Dedifferentiated amniotic fluid mesenchymal stem cell (primary cell): ENCODE measurements at regions not wholly inside any gene's neighbourhood (a gene's known extent, or its start where the extent isn't known, plus 50 kb on each side); places are given as distances from the start of the nearest gene placed in this dataset.

Source experiments
- DNase-seq: peaks from one replicate; pipeline ENCODE4 v3.0.0-alpha.2; 2016; ENCODE audit errors: extremely low spot score

GRCh38 chr1:217090060-217090911, 367.1 kb upstream of the ESRRG start:
- no peak for DNase-seq

GRCh38 chr1:217089361-217090014, 366.3 kb upstream of the ESRRG start:
- DNase-seq: no peak

GRCh38 chr1:217088521-217089284, 365.5 kb upstream of the ESRRG start:
- no peak for DNase-seq

- no peak for DNase-seq
Observed at GRCh38 chr1:217088011-217088410, 364.8 kb upstream of the ESRRG start.

- DNase-seq: no peak
Observed at GRCh38 chr1:217079584-217079983, 356.4 kb upstream of the ESRRG start.

GRCh38 chr1:217078959-217079358, 355.7 kb upstream of the ESRRG start:
- no peak for DNase-seq

GRCh38 chr1:217078078-217078690, 355.0 kb upstream of the ESRRG start:
- no peak for DNase-seq

GRCh38 chr1:217077426-217077825, 354.2 kb upstream of the ESRRG start:
- no peak for DNase-seq

GRCh38 chr1:217076902-217077301, 353.7 kb upstream of the ESRRG start:
- no peak for DNase-seq

GRCh38 chr1:217072926-217073325, 349.7 kb upstream of the ESRRG start:
- DNase-seq: no peak

- no peak for DNase-seq
Observed at GRCh38 chr1:217067642-217068041, 344.4 kb upstream of the ESRRG start.

GRCh38 chr1:217066794-217067193, 343.6 kb upstream of the ESRRG start:
- no peak for DNase-seq

GRCh38 chr1:217063172-217063908, 340.1 kb upstream of the ESRRG start:
- no peak for DNase-seq

GRCh38 chr1:217062586-217062985, 339.4 kb upstream of the ESRRG start:
- DNase-seq: no peak

GRCh38 chr1:217059401-217059800, 336.2 kb upstream of the ESRRG start:
- DNase-seq: no peak

GRCh38 chr1:217053676-217054075, 330.4 kb upstream of the ESRRG start:
- no peak for DNase-seq

- DNase-seq: no peak
Observed at GRCh38 chr1:217052626-217053025, 329.4 kb upstream of the ESRRG start.

- no peak for DNase-seq
Observed at GRCh38 chr1:217052196-217052595, 329.0 kb upstream of the ESRRG start.

- no peak for DNase-seq
Observed at GRCh38 chr1:217049721-217050120, 326.5 kb upstream of the ESRRG start.

GRCh38 chr1:217049081-217049480, 325.9 kb upstream of the ESRRG start:
- no peak for DNase-seq

GRCh38 chr1:217048104-217048707, 325.0 kb upstream of the ESRRG start:
- no peak for DNase-seq
